ENCODE measurements at regions not wholly inside any gene's neighbourhood (a gene's known extent, or its start where the extent isn't known, plus 50 kb on each side); places are given as distances from the start of the nearest gene placed in this dataset.
A peak's percentile ranks its signal among the peaks of the same experiment; 100 is the strongest.

GRCh38 chr7:135827391-135827790, 78.8 kb upstream of the FAM180A start:
- DNase-seq = no peak

GRCh38 chr7:135825406-135825805, 76.8 kb upstream of the FAM180A start:
- DNase-seq = no peak

GRCh38 chr7:135822376-135822775, 73.8 kb upstream of the FAM180A start:
- no peak for DNase-seq

GRCh38 chr7:135817583-135817982, 69.0 kb upstream of the FAM180A start:
- DNase-seq = no peak

- DNase-seq = no peak
These were observed 66.4 kb upstream of the FAM180A start for GRCh38 chr7:135815033-135815432.

- DNase-seq = no peak
These were observed 63.5 kb upstream of the FAM180A start for GRCh38 chr7:135812148-135812547.

GRCh38 chr7:135811506-135811905, 62.9 kb upstream of the FAM180A start:
- DNase-seq = no peak

- DNase-seq = no peak
These were observed 59.6 kb upstream of the FAM180A start for GRCh38 chr7:135808206-135808605.

- DNase-seq = no peak
These were observed 54.5 kb upstream of the FAM180A start for GRCh38 chr7:135803143-135803542.

- DNase-seq = no peak
These were observed 54.1 kb upstream of the FAM180A start for GRCh38 chr7:135802697-135803096.

GRCh38 chr7:135801877-135802276, 53.3 kb upstream of the FAM180A start:
- DNase-seq = peak; percentile 55 to 65

- DNase-seq = peak; percentile 58 to 69
These were observed 52.6 kb upstream of the FAM180A start for GRCh38 chr7:135801045-135801693.

GRCh38 chr7:135800560-135800959, 51.9 kb upstream of the FAM180A start:
- DNase-seq = no peak

- DNase-seq = no peak
These were observed 51.3 kb upstream of the FAM180A start for GRCh38 chr7:135799881-135800280.

All from SHP77 (cell line).